Epithelial cell of esophagus (primary cell): ENCODE measurements at regions not wholly inside any gene's neighbourhood (a gene's known extent, or its start where the extent isn't known, plus 50 kb on each side); places are given as distances from the start of the nearest gene placed in this dataset.
A peak's percentile ranks its signal among the peaks of the same experiment; 100 is the strongest.
"Not testable (repeated sequence)": the region's sequence is repeated elsewhere in the genome, so short reads cannot be mapped to it uniquely, and the experiment has no call there.

Source experiments
- DNase-seq: peaks from one replicate; pipeline ENCODE4 v3.0.0; 2010; ENCODE audit warnings: low read depth
- H3K4me3 ChIP-seq: 2 replicates; pipeline ENCODE4 v1.5.1; 2011; ENCODE audit warnings: mild to moderate bottlenecking, low read length, control low read depth
- CTCF ChIP-seq: IDR thresholded peaks from 2 replicates; pipeline ENCODE4 v1.5.1; 2011; ENCODE audit warnings: low read depth, mild to moderate bottlenecking, low read length, control low read depth, inconsistent platforms; ENCODE audit not compliant: insufficient read depth; ENCODE audit errors: missing control alignments

- no peak for TF ChIP-seq CTCF
Measured at GRCh38 chr4:128623508-128624215, 185.8 kb upstream of the JADE1 start.

GRCh38 chr4:128620279-128620965 is 189.1 kb upstream of the JADE1 start:
- not testable (repeated sequence) for H3K4me3 ChIP-seq, DNase-seq

More at GRCh38 chr4:128623508-128624215, 185.8 kb upstream of the JADE1 start:
- no peak for DNase-seq
- no peak overlapping the region for H3K4me3 ChIP-seq

GRCh38 chr4:128615197-128615596 is 194.3 kb upstream of the JADE1 start:
- no peak overlapping the region for H3K4me3 ChIP-seq
- no peak for DNase-seq
- TF ChIP-seq CTCF, result no peak

GRCh38 chr4:128608006-128608405 is 201.5 kb upstream of the JADE1 start:
- DNase-seq, result no peak
- H3K4me3 ChIP-seq, result no peak overlapping the region
- no peak for TF ChIP-seq CTCF

- DNase-seq, result peak; percentile 84
Measured at GRCh38 chr4:128606173-128606572, 203.3 kb upstream of the JADE1 start.

GRCh38 chr4:128604840-128605239 is 204.7 kb upstream of the JADE1 start:
- no peak overlapping the region for H3K4me3 ChIP-seq
- no peak for TF ChIP-seq CTCF
- DNase-seq, result peak; percentile 90

More at GRCh38 chr4:128606173-128606572, 203.3 kb upstream of the JADE1 start:
- no peak for TF ChIP-seq CTCF
- H3K4me3 ChIP-seq, result no peak overlapping the region

- H3K4me3 ChIP-seq, result no peak overlapping the region
- no peak for DNase-seq
- no peak for TF ChIP-seq CTCF
Measured at GRCh38 chr4:128604204-128604603, 205.3 kb upstream of the JADE1 start.
